ENCODE measurements at regions not wholly inside any gene's neighbourhood (a gene's known extent, or its start where the extent isn't known, plus 50 kb on each side); places are given as distances from the start of the nearest gene placed in this dataset.

DNA sequence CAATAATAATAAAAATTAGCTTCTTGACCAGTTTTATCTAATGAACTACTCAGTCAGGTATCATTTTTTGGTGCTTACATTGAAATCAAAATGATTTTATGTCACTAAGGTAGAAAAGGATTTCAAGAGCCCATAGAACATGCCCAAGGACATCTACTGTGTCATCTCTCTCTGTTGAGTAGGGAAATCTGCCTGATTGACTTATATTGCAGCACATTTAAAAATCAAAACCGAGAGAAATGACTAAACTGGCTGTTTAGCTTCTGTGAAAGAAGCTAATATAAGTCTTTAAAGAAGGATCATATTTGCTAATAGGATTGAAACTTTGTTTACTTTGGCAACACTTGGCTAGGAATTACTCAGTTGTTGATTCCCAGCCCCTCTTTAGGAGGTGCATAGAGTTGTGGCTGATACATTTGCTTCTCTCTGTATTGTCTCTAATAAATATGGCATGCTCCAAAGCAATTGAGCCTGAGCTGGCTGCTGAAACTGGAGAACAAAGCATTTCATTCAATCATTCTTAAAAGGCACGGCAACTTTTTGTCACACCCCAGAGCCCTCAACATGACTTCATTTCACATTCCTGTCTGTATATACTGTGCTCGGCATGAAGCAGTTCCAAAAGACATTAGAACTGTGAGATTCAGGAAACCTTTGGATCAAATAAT, 1096.9 kb upstream of the POT1 start:
- H3K36me3 ChIP-seq, result no peaks in the 10 kb centered on the region
- no peak for TF ChIP-seq CTCF (IDR thresholded peaks at IDR 0.05)
- DNase-seq (no peak), ATAC-seq (no peak)
- no peaks in the 10 kb centered on the region for H3K4me1 ChIP-seq
- H3K27ac ChIP-seq, result no peak overlapping the region
- intact Hi-C loops (cut with DNase I), result no loop called here
- no peak overlapping the region for H3K4me3 ChIP-seq
- no peaks in the 10 kb centered on the region for H3K27me3 ChIP-seq
- WGBS, 2 donors, result 28 to 34% methylated on average over 3 of the region's 3 CpGs
- H3K9me3 ChIP-seq, result no peaks in the 10 kb centered on the region

DNA sequence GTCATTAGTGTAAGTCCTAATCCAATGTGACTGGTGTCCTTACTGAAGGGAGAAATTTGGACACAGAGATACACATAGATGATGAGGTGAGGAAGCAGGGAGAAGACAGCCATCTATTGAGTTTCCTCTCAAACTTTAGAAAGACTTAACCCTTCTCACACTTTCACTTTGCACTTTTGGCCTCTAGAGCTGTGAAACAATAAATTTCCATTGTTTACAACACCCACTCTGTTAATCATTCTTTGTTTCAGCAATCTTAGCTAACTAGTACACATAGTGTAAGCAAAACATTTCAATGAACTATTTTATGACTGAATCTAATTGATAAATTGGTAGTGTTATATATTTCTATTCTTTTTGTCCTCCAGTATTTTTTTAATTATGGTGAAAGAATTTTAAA, 1092.8 kb upstream of the POT1 start:
- ATAC-seq (no peak), DNase-seq (no peak)
- intact Hi-C loops (cut with DNase I), result no loop called here
- H3K9me3 ChIP-seq, result no peaks in the 10 kb centered on the region
- no peaks in the 10 kb centered on the region for H3K27me3 ChIP-seq
- TF ChIP-seq CTCF (IDR thresholded peaks at IDR 0.05), result no peak
- H3K4me3 ChIP-seq, result no peak overlapping the region
- no peak overlapping the region for H3K27ac ChIP-seq
- no peaks in the 10 kb centered on the region for H3K36me3 ChIP-seq
- H3K4me1 ChIP-seq, result no peaks in the 10 kb centered on the region

GRCh38 chr7:126016722-126017121, 1087.1 kb upstream of the POT1 start:
- Histone ChIP-seq H3K9me3 (peaks cover 0 to 4% (median 0%) of the 10 kb centered on the region in 11 donors), H3K4me1 (no peaks in the 10 kb centered on the region), H3K27me3 (no peaks in the 10 kb centered on the region), H3K27ac (no peak overlapping the region), H3K36me3 (no peaks in the 10 kb centered on the region), H3K4me3 (no peak overlapping the region)
- no peak for ATAC-seq
- no peak for TF ChIP-seq CTCF (IDR thresholded peaks at IDR 0.05)
- DNase-seq, result no peak
- 85 to 94% methylated on average over 1 of the region's 1 CpG for WGBS, 2 donors
- intact Hi-C loops (cut with DNase I), result no loop called here

- H3K27ac ChIP-seq, result no peak overlapping the region
- TF ChIP-seq CTCF (IDR thresholded peaks at IDR 0.05), result no peak
- DNase-seq, result no peak
- intact Hi-C loops (cut with DNase I), result no loop called here
- 64 to 80% methylated on average over 4 of the region's 4 CpGs for WGBS, 2 donors
- no peak for ATAC-seq
- no peaks in the 10 kb centered on the region for H3K4me1 ChIP-seq
- H3K9me3 ChIP-seq, result peaks cover 0 to 19% (median 0%) of the 10 kb centered on the region in 11 donors
- no peak overlapping the region for H3K4me3 ChIP-seq
- no peaks in the 10 kb centered on the region for H3K36me3 ChIP-seq
- no peaks in the 10 kb centered on the region for H3K27me3 ChIP-seq
These were observed 1075.4 kb upstream of the POT1 start for GRCh38 chr7:126005064-126005463.

All from heart right ventricle (tissue), 16 donors.